ENCODE measurements at regions not wholly inside any gene's neighbourhood (a gene's known extent, or its start where the extent isn't known, plus 50 kb on each side); places are given as distances from the start of the nearest gene placed in this dataset.

- TF ChIP-seq CTCF (conservative IDR thresholded peaks at IDR 0.05; ENCODE audit: low read depth, low read length) (no peak), EZH2 (IDR thresholded peaks at IDR 0.05; ENCODE audit: borderline replicate concordance, low read depth, low read length, poor library complexity, severe bottlenecking) (no peak)
Measured at GRCh38 chr12:93186131-93186530, 191.6 kb upstream of the NUDT4 start.
